ENCODE measurements at regions not wholly inside any gene's neighbourhood (a gene's known extent, or its start where the extent isn't known, plus 50 kb on each side); places are given as distances from the start of the nearest gene placed in this dataset.

DNA sequence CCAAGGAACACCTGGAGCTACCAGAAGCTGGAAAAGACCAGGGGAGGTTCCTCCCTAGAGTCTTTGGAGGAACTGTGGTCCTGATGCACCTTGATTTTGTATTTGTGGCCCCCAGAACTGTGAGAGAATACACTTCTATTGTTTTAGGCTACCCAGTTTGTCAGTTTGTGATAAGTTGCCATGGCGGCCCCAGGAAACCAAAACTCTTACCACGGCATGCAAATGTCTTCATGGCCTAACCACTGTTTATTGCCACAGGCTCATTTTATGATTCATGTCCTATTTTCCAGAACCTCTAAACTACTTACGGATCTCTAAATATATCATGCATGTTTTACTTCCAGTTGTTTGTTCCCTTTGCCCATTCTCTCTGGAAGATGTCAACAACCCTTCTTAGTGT is 1250.7 kb upstream of the FAM98A start:
- Histone ChIP-seq H3K9ac (ENCODE audit: low read length) (no peak overlapping the region), H3K9me2 (replicated peaks; ENCODE audit: insufficient read depth, low read length) (no peaks in the 10 kb centered on the region), H3K4me2 (ENCODE audit: low read depth, low read length, poor library complexity, severe bottlenecking) (no peak overlapping the region), H3K79me2 (ENCODE audit: insufficient read depth, low read length) (no peaks in the 10 kb centered on the region), H3K27ac (ENCODE audit: low read depth, low read length) (no peak overlapping the region), H3F3A (ENCODE audit: insufficient read depth) (no peaks in the 10 kb centered on the region), H3K9me3 (ENCODE audit: insufficient read depth, low read length) (no peaks in the 10 kb centered on the region), H3K36me3 (ENCODE audit: low read length) (no peaks in the 10 kb centered on the region), H2AFZ (ENCODE audit: low read depth, low read length, severe bottlenecking) (no peak overlapping the region), H3K4me3 (ENCODE audit: insufficient read depth, low read length, poor library complexity, severe bottlenecking) (no peak overlapping the region), H4K20me1 (ENCODE audit: low read depth, low read length) (no peaks in the 10 kb centered on the region), H3K27me3 (ENCODE audit: low read length) (no peaks in the 10 kb centered on the region)
- TF ChIP-seq CTCF (IDR thresholded peaks at IDR 0.05; ENCODE audit: insufficient read depth, low read length, poor library complexity, severe bottlenecking) (no peak), EZH2phosphoT487 (conservative IDR thresholded peaks at IDR 0.05; ENCODE audit: low read length) (no peak)

DNA sequence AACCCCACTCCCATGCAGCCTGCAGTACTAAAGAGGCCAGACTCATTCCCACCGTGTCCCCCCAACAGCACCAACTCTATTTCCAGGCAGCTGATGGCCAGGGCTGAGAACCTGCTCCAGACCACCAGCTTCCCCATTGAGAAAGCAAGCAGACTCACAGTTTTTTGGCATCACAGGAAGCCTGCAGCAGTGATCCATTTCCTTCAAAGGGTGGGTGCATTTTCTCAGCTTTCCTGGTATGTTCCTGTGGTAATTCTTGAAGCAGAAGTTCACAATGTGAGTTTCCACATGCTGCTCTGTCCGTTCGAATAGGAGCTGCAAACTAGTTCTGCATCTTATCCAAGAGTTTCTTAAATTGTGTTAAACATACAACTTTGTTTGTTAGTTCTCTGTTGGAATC is 1249.6 kb upstream of the FAM98A start:
- no peak overlapping the region for H2AFZ ChIP-seq (ENCODE audit: low read depth, low read length, severe bottlenecking)
- no peaks in the 10 kb centered on the region for H3K9me2 ChIP-seq (replicated peaks; ENCODE audit: insufficient read depth, low read length)
- H4K20me1 ChIP-seq (ENCODE audit: low read depth, low read length): no peaks in the 10 kb centered on the region
- no peak overlapping the region for H3K4me3 ChIP-seq (ENCODE audit: insufficient read depth, low read length, poor library complexity, severe bottlenecking)
- H3K36me3 ChIP-seq (ENCODE audit: low read length): no peaks in the 10 kb centered on the region
- H3K9me3 ChIP-seq (ENCODE audit: insufficient read depth, low read length): no peaks in the 10 kb centered on the region
- H3K27me3 ChIP-seq (ENCODE audit: low read length): no peaks in the 10 kb centered on the region
- no peaks in the 10 kb centered on the region for H3K79me2 ChIP-seq (ENCODE audit: insufficient read depth, low read length)
- no peak overlapping the region for H3K27ac ChIP-seq (ENCODE audit: low read depth, low read length)
- no peaks in the 10 kb centered on the region for H3F3A ChIP-seq (ENCODE audit: insufficient read depth)
- H3K4me2 ChIP-seq (ENCODE audit: low read depth, low read length, poor library complexity, severe bottlenecking): no peak overlapping the region
- H3K9ac ChIP-seq (ENCODE audit: low read length): no peak overlapping the region
- TF ChIP-seq CTCF (IDR thresholded peaks at IDR 0.05; ENCODE audit: insufficient read depth, low read length, poor library complexity, severe bottlenecking) (no peak), EZH2phosphoT487 (conservative IDR thresholded peaks at IDR 0.05; ENCODE audit: low read length) (no peak)

DNA sequence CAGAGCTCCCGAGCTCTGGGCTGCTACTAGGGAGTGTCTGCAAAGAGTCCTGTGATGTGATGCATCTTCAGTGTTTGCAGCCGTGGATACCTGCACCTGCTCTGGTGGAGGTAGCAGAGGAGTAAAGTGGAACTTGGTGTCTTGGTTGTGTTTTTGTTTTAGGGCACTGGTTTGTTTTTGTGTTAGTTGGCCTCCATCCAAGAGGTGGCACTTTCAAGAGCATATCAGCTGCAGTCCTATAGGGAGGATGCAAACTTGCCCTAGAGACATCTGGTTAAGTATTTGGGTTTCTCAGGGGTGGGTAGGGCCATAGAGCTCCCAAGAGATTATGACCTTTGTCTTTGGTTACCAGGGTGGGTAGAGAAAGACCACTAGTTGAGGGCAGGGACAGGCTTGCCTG is 1249.0 kb upstream of the FAM98A start:
- no peaks in the 10 kb centered on the region for H3F3A ChIP-seq (ENCODE audit: insufficient read depth)
- no peaks in the 10 kb centered on the region for H3K9me3 ChIP-seq (ENCODE audit: insufficient read depth, low read length)
- no peak overlapping the region for H3K9ac ChIP-seq (ENCODE audit: low read length)
- H3K4me2 ChIP-seq (ENCODE audit: low read depth, low read length, poor library complexity, severe bottlenecking): no peak overlapping the region
- H3K79me2 ChIP-seq (ENCODE audit: insufficient read depth, low read length): no peaks in the 10 kb centered on the region
- H2AFZ ChIP-seq (ENCODE audit: low read depth, low read length, severe bottlenecking): no peak overlapping the region
- TF ChIP-seq EZH2phosphoT487 (conservative IDR thresholded peaks at IDR 0.05; ENCODE audit: low read length): no peak
- TF ChIP-seq CTCF (IDR thresholded peaks at IDR 0.05; ENCODE audit: insufficient read depth, low read length, poor library complexity, severe bottlenecking): no peak
- no peak overlapping the region for H3K4me3 ChIP-seq (ENCODE audit: insufficient read depth, low read length, poor library complexity, severe bottlenecking)
- no peaks in the 10 kb centered on the region for H3K9me2 ChIP-seq (replicated peaks; ENCODE audit: insufficient read depth, low read length)
- H3K27ac ChIP-seq (ENCODE audit: low read depth, low read length): no peak overlapping the region
- no peaks in the 10 kb centered on the region for H3K27me3 ChIP-seq (ENCODE audit: low read length)
- no peaks in the 10 kb centered on the region for H4K20me1 ChIP-seq (ENCODE audit: low read depth, low read length)
- H3K36me3 ChIP-seq (ENCODE audit: low read length): no peaks in the 10 kb centered on the region

GRCh38 chr2:34844629-34845028 is 1245.5 kb upstream of the FAM98A start:
- H4K20me1 ChIP-seq (ENCODE audit: low read depth, low read length): no peaks in the 10 kb centered on the region
- H3K27me3 ChIP-seq (ENCODE audit: low read length): no peaks in the 10 kb centered on the region
- no peaks in the 10 kb centered on the region for H3F3A ChIP-seq (ENCODE audit: insufficient read depth)
- H3K36me3 ChIP-seq (ENCODE audit: low read length): no peaks in the 10 kb centered on the region
- H3K9ac ChIP-seq (ENCODE audit: low read length): no peak overlapping the region
- H3K79me2 ChIP-seq (ENCODE audit: insufficient read depth, low read length): no peaks in the 10 kb centered on the region
- H3K9me2 ChIP-seq (replicated peaks; ENCODE audit: insufficient read depth, low read length): no peaks in the 10 kb centered on the region
- H3K9me3 ChIP-seq (ENCODE audit: insufficient read depth, low read length): no peaks in the 10 kb centered on the region
- H3K4me2 ChIP-seq (ENCODE audit: low read depth, low read length, poor library complexity, severe bottlenecking): no peak overlapping the region
- no peak overlapping the region for H3K4me3 ChIP-seq (ENCODE audit: insufficient read depth, low read length, poor library complexity, severe bottlenecking)
- TF ChIP-seq CTCF (IDR thresholded peaks at IDR 0.05; ENCODE audit: insufficient read depth, low read length, poor library complexity, severe bottlenecking): no peak
- H3K27ac ChIP-seq (ENCODE audit: low read depth, low read length): no peak overlapping the region
- H2AFZ ChIP-seq (ENCODE audit: low read depth, low read length, severe bottlenecking): no peak overlapping the region

Data from SU-DHL-6 (cell line).